ENCODE measurements at regions not wholly inside any gene's neighbourhood (a gene's known extent, or its start where the extent isn't known, plus 50 kb on each side); places are given as distances from the start of the nearest gene placed in this dataset.
"Not testable (repeated sequence)": the region's sequence is repeated elsewhere in the genome, so short reads cannot be mapped to it uniquely, and the experiment has no call there.

DNA sequence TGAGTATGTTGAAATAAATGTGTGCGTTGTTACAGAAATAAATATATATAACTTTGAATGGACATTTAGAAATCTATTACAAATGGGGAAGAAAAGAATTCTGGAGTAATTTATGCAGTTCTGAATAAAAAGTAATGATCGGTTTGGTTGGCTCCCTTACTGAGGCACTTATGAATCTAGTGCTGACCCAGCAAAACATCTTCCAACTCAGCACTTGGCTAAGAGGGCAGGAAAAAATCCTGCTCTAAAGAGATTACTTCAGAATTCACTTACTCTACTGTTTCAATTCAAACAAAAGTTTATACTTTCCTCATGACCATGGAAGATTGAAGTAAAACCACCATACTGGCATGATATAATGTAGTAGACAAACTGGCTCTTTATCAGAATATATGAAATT is 123.9 kb upstream of the RXFP1 start:
- DNase-seq (ENCODE audit: low read depth): no peak

DNA sequence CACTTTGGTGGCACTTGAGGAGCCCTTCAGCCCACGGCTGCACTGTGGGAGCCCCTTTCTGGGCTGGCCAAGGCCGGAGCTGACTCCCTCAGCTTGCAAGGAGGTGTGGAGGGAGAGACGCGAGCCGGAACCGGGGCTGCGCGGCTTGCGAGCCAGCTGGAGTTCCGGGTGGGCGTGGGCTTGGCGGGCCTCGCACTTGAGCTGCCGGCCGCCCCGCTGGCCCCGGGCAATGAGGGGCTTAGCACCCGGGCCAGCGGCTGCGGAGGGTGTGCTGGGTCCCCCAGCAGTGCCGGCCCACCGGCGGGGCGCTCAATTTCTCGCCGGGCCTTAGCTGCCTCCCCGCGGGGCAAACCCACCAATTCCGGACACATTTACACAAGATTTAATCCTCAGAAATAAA is 113.7 kb upstream of the RXFP1 start:
- not testable (repeated sequence) for DNase-seq (ENCODE audit: low read depth)

DNA sequence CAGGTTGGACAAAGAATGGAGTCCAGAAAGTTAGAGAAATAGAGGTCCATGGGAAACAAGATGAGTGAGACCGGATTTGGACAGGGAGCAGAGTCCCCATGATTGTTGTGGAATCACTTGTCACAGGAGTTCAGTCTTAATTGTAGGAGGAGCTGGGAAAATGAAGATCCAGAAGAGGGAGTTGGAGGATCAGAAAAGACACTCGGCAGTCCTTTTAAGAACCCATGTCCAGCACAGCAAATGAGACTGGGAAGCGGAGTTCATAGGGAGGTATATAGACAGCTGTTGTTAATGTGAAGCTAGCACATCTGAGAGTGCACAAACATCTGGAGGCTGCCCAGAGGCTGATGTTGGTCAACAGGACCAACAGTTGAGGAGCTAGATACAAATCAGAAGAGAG is 111.4 kb upstream of the RXFP1 start:
- no peak for DNase-seq (ENCODE audit: low read depth)

DNA sequence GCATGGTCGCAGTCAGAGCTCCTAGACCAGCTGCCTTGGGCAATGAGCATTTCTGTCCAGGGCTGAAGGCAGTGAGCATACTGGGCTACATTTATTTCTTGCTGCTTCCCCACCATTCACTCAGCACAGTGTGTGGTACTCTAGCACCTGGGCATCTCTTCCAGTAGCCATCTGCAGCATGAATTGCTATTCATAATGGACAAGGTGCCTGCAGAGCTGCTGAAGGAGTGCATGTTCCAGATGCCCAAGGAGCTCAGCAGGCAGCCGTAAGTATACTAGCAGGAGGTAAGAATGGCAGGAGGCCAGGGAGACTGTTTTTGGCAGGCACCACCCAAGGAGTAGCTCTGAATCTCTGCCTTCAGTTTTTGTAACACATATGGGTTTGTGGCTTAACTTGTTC is 110.4 kb upstream of the RXFP1 start:
- no peak for DNase-seq (ENCODE audit: low read depth)

DNA sequence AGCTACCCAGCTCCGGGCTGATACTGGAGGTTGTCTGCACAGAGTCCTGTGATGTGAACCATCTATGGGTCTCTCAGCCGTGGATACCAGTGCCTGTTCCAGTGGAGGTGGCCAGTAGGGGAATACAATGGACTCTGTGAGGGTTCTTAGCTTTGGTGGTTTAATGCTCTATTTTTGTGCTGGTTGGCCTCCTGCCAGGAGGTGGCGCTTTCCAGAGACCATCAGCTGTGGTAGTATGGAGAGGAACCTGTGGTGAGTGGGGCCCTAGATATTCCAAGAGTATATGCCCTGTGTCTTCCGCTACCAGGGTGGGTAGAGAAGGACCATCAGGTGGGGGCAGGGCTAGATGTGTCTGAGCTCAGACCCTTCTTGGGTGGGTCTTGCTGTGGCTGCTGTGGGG is 103.0 kb upstream of the RXFP1 start:
- not testable (repeated sequence) for DNase-seq (ENCODE audit: low read depth)

DNA sequence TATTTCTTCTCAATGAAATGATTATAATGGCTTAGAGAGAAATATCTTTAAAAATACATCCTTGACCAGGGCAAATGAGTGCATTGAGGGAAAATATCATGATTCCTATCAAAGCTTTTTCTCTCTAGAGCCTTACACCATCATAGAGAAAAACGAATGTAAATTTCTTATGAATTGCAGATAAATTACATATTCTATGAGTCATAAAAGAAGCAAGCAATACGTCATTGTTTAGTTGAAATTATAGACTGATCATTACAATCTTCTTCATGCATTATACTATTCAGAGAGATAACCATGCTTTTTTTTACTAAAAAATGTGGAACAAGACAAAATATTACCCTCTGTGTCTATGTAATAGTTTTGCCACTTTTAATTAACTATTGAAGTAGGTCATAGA is 100.9 kb upstream of the RXFP1 start:
- DNase-seq (ENCODE audit: low read depth): no peak

DNA sequence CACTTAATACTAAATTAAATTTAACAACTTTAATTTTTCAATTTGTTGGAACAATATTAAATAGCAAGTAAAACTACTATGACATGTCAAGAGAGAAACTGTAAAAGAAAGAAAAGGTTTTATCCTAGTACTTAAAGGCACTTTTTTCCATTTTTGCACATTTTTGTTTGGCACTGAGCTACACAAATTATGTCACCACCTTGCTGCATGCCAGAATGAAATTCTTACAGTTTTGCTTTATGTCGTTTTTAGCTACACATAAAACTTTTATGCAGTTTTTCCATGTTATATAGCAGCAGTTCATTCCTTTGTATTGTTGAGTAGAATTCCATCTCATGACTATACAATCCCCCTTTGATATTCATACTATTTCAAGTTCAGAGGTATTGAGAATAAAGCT is 99.1 kb upstream of the RXFP1 start:
- DNase-seq (ENCODE audit: low read depth): peak; percentile 50

DNA sequence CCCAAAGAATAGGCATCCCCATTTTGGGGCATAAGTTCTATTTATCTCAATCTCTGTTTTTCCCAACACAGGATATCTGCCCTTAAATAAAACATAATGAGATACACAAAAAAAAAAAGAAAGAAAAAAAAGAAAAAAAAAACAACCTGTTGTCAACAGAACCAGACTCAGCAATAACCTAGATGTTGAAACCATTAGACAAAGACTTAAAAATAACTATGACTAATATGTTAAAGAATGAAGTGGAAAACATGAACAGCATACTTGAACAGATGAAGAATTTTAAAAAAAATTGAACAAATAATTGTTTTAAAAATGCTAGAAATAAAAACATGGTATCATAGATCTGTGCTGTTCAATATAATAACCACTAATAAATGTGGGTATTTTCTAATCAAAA is 93.4 kb upstream of the RXFP1 start:
- no peak for DNase-seq (ENCODE audit: low read depth)

DNA sequence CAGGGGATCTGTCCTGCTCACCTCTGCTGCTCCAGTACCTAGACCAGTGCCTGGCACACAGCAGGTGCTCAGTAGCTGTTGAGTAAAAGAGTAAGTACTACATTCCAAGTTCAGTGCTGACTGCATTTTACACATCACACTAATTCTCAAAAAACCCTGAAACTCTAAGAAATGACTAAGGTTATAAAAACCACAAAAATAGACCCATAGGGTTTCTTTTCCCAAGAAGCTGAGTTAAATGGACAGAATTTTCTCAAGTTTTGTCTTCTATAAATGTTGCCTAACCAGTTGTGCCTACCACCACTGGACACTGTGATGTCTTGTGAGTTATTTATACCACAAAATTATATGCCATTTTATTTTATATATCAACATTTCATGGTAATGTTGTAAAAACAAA is 78.9 kb upstream of the RXFP1 start:
- no peak for DNase-seq (ENCODE audit: low read depth)

DNA sequence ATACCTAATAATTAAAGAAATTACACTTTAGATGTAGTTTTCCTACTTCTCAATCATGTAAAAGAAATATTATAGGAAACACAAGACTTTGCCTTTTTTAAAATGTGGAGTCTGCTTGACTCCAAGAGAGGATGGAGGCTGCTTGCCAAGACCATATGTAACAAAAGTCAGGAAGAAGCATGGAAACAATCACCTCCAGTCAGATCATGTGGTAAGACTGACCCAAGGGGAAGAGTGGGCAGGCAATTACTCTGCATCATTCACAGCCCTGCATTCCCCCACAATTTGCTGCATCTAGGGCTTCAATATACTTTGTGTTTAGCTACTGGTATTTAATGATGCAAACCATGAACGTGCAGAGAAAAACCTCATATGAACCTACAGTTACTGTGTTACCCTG is 78.0 kb upstream of the RXFP1 start:
- DNase-seq (ENCODE audit: low read depth): no peak

DNA sequence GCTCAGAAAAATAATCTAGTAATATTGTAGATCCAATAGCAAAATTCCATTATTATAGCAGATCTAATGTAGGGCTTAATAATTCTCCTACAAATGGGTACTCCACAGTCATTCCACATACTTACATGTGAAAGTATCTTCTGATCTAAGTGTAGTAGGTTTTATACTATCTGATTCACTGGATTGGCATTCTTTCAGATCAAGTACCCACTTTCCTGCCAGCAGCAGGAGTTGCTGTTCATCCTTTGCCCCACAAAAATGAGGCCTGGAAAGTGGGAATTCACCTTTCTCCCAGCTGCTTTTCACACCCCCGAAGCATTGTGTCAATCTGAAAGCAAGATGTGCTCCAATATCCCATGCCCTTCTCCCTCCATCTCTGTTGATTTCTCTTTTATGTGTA is 77.1 kb upstream of the RXFP1 start:
- DNase-seq (ENCODE audit: low read depth): no peak

DNA sequence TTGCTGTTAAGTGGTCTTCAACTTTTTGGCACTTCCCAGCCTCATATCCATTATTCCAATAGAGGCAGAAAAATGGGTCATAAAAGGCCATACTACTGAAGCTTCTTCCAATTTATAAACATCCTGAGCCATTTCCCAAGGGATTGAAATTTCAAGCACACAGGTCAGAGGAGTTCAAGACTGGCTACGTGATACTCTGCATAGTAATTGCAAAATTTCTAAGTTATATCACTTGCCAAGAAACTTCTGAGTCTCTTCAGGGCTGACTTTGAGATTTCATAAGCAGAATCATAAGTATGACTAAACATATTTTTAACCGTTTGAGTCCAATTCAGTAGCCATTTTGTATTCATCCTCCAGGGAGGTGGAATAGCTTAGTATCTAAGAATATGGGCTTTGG is 75.6 kb upstream of the RXFP1 start:
- DNase-seq (ENCODE audit: low read depth): no peak

DNA sequence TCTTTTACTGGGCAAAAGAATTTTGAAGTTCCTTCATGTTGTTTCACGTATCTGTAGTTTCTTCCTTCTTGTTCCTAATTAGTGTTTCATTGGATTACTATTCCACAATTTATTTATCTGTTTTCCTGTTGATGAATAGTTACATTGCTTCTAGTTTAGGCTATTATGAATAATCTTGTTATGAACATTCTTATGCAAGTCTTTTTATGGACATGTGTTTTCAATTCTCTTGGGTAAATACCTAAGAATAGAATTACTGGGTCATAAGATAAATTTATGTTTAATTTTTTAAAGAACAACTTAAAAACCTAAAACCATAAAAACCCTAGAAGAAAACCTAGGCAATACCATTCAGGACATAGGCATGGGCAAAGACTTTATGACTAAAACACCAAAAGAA is 70.9 kb upstream of the RXFP1 start:
- DNase-seq (ENCODE audit: low read depth): no peak

DNA sequence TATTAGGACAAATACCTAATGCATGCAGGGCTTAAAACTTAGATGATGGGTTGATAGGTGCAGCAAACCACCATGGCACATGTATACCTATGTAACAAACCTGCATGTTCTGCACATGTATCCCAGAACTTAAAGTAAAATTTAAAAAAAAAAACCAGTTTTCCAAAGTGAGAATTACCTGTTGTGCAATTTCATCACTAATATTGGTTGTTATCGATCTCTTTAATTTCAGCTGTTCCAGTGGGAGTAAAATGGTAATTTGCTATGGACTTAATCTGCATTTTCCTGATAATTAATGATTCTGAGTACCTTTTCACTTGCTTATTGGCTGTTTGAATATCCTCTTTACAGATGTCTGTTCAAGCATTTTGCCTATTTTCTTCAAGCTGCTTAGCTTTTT is 69.6 kb upstream of the RXFP1 start:
- not testable (repeated sequence) for DNase-seq (ENCODE audit: low read depth)

DNA sequence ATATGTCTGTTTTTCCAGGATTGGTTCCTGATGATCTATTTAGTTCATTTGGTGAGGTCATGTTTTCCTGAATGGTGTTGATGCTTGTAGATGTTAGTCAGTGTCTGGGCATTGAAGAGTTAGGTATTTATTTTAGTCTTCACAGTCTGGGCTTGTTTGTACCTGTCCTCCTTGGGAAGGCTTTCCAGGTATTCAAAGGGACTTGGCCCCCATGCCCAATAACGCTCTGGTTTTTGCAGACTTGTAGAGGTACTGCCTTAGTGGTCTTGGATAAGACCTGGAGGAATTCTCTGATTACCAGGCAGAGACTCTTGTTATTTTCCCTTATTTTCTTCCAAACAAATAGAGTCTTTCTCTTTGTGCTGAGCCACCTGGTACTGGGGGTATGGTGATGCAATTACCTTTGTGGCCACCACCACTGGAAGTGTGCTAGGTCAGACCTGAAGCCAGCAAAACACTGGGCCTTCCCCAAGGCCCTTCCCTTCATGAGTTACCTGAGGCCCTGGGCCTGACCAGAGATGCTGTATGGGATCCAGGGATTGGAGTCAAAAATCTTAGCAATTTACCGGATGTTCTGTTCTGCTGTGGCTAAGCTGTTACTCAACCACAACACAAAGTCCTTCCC is 63.3 kb upstream of the RXFP1 start:
- no peak for DNase-seq (ENCODE audit: low read depth)

DNA sequence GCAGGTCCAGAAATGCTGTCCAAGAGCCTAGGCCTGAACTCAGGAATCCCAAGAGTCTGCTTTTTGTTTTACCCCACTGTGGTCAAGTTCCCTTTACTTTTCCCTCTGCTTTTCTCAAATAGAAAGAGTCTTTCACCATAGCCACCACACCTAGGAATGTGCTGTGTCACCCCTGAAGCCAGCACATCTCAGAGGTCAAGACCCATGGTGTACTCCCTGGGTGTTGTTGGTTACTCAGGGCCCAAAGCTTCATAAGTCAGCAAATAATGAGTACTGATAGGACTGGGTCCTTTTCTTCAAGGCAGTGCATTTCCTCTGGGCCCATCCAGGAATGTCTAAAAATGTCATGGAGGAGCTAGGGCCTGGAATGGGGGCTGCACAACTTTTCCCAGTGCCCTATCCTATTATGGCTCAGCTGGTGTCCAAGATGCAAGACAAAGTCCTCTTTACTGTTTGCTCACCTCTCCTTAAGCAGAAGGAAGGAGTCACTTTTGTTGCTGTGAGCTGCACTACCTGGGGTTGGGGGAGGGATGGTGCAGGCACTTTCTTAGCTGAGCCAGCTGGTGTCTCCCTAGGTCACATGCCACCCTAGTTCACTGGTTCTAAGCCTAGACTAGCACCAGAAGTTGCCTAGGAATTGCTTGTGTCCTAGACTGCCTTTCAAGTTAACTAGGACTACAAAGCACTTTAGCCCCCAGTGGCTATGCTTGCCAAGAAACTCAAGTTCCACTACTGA is 62.4 kb upstream of the RXFP1 start:
- no peak for DNase-seq (ENCODE audit: low read depth)

DNA sequence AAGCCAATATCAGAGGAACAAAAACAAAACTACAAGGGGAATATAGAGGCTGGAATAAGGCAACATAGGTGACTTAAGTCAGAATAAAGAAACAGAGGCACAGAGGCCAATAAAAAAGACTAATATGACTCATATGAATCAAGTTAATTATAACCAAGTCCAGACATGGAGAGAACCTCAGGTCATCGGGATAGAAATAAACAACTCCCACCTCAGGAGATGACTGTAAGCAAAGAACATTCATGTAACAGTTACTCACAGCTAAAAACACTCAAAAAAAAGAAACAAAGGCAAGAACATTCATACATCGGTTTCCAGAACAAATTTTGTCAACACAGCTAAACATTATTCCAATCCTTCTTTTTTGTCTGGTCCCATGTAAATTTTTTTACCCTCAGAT is 60.3 kb upstream of the RXFP1 start:
- no peak for DNase-seq (ENCODE audit: low read depth)

DNA sequence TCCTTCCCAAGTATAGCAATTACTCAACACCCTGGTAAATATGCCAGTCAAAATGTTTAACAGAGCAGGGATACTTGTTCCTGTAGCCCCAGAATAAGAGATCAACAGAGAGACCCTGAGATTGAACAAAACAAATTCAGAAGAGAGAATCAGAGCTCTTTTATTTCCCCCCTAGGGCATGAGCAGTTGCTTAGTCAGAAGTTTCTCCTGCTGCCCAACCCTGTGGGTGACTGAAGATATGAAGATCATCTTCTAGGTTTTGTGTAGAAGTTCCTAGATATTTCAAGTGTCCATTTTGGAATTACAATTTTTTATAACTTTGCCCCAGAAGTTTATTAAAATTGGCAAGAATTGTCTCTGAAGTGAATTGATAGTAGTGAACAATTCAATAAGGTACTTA is 59.1 kb upstream of the RXFP1 start:
- no peak for DNase-seq (ENCODE audit: low read depth)
